Gastroesophageal sphincter (tissue), 3 donors: ENCODE measurements at regions not wholly inside any gene's neighbourhood (a gene's known extent, or its start where the extent isn't known, plus 50 kb on each side); places are given as distances from the start of the nearest gene placed in this dataset.
"Not testable (repeated sequence)": the region's sequence is repeated elsewhere in the genome, so short reads cannot be mapped to it uniquely, and the experiment has no call there.

Source experiments
- POLR2A ChIP-seq, 2 donors: fragments of 450-650 bp; IDR thresholded peaks; one replicate each; pipeline ENCODE4 v1.6.1; 2017; ENCODE audit warnings: antibody characterized with exemption in 2 of 2, mild to moderate bottlenecking in 2 of 2, moderate library complexity in 1 of 2
- POLR2AphosphoS5 ChIP-seq: sonication (generic); formaldehyde crosslinking; IDR thresholded peaks from one replicate; pipeline ENCODE4 v1.6.1; 2017; ENCODE audit warnings: antibody characterized with exemption
- TF ChIP-seq, protein P1 (sequence below), 4 experiments: fragments of 200-600 bp in 2 of 4; fragments of 450-650 bp in 2 of 4; sonication (generic) in 1 of 4; IDR thresholded peaks; one replicate each; pipeline ENCODE4 v1.5.1; 2017 to 2019; ENCODE audit warnings: antibody characterized with exemption in 4 of 4, mild to moderate bottlenecking in 2 of 4, moderate library complexity in 2 of 4

DNA sequence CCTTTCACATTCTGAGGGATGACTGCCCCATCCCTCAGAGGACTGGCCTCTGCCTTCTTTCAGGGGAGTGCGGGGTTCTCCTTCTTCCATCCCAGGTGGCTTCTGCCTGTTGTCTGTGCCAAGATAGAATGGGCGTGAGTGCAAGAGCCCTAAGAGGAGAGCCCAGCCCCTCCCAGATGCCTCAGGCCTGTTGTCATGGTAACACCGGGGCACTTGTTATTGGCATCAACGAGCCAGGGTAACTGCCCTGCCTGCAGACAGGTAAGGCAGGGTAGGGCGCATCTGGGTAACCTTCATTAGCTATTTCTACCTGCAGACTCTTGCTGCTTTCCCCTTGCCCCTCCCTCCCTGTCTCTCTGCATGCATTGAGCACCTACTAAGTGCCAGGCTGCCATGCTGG, 3069.2 kb downstream of the RPIA start:
- not testable (repeated sequence) for TF ChIP-seq POLR2AphosphoS5; POLR2A (IDR thresholded peaks at IDR 0.05)
- TF ChIP-seq, protein P1, sequence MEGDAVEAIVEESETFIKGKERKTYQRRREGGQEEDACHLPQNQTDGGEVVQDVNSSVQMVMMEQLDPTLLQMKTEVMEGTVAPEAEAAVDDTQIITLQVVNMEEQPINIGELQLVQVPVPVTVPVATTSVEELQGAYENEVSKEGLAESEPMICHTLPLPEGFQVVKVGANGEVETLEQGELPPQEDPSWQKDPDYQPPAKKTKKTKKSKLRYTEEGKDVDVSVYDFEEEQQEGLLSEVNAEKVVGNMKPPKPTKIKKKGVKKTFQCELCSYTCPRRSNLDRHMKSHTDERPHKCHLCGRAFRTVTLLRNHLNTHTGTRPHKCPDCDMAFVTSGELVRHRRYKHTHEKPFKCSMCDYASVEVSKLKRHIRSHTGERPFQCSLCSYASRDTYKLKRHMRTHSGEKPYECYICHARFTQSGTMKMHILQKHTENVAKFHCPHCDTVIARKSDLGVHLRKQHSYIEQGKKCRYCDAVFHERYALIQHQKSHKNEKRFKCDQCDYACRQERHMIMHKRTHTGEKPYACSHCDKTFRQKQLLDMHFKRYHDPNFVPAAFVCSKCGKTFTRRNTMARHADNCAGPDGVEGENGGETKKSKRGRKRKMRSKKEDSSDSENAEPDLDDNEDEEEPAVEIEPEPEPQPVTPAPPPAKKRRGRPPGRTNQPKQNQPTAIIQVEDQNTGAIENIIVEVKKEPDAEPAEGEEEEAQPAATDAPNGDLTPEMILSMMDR (IDR thresholded peaks at IDR 0.05), result not testable (repeated sequence)
